ENCODE measurements at regions not wholly inside any gene's neighbourhood (a gene's known extent, or its start where the extent isn't known, plus 50 kb on each side); places are given as distances from the start of the nearest gene placed in this dataset.

DNA sequence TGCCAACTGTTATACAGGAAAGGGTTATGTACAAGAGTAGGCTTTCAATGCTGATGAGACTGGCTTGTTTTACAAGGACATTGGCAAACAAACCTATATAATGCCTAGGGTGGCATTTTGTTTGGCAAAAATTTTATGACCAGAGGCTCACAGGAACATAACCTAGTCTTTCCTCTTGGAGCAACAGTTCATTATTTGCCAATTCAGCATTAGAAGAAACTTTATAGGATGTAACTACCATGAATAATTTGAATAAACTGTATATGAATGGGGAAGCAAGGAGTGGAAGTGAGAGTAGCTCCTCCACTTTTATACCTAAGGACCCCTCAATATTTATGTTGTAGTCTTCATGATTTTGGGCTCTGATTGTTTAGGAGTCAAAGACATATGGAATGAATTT, 103.9 kb upstream of the WAC start:
- Histone ChIP-seq H2AFZ (ENCODE audit: low read depth, low read length, poor library complexity, severe bottlenecking) (no peak overlapping the region), H3K4me2 (ENCODE audit: low read length) (no peak overlapping the region), H3K9ac (ENCODE audit: low read length) (no peak overlapping the region), H3K79me2 (ENCODE audit: insufficient read depth, low read length) (no peaks in the 10 kb centered on the region), H3K9me3 (ENCODE audit: control insufficient read depth in 1 of 2, insufficient read depth in 1 of 2, low read depth in 1 of 2, low read length in 2 of 2) (no peaks in the 10 kb centered on the region), H3K27me3 (ENCODE audit: insufficient read depth, low read length) (no peaks in the 10 kb centered on the region), H3K4me3 (replicated peaks in 1 of 2; ENCODE audit: low read depth in 1 of 2, low read length in 2 of 2) (no peak overlapping the region), H3K36me3 (ENCODE audit: control insufficient read depth in 1 of 2, insufficient read depth in 2 of 2, low read length in 2 of 2) (no peaks in the 10 kb centered on the region), H3K4me1 (ENCODE audit: control insufficient read depth in 1 of 2, insufficient read depth in 2 of 2, low read length in 2 of 2) (peaks cover 0 to 7% of the 10 kb centered on the region in 2 experiments; a peak in 2 of 4 replicates), H4K20me1 (ENCODE audit: insufficient read depth) (no peaks in the 10 kb centered on the region), H3K27ac (ENCODE audit: low read depth, low read length) (no peak overlapping the region), H3K9me2 (ENCODE audit: insufficient read depth) (no peaks in the 10 kb centered on the region)
- RAD21 ChIA-PET (ENCODE audit: low non-redundant PET in 1 of 2, low total read pairs in 2 of 2, uncharacterized antibody in 2 of 2, unreplicated experiment in 2 of 2) = no interaction called here
- no peak for ATAC-seq
- POLR2A ChIA-PET = no interaction called here
- no TSS peak for BruUV-seq (replicated peaks)
- intact Hi-C loops (cut with micrococcal nuclease) = no loop called here
- no peak for DNase-seq (ENCODE audit: low read depth, low spot score)
- CTCF ChIA-PET = no interaction called here
- TF ChIP-seq, protein P1, sequence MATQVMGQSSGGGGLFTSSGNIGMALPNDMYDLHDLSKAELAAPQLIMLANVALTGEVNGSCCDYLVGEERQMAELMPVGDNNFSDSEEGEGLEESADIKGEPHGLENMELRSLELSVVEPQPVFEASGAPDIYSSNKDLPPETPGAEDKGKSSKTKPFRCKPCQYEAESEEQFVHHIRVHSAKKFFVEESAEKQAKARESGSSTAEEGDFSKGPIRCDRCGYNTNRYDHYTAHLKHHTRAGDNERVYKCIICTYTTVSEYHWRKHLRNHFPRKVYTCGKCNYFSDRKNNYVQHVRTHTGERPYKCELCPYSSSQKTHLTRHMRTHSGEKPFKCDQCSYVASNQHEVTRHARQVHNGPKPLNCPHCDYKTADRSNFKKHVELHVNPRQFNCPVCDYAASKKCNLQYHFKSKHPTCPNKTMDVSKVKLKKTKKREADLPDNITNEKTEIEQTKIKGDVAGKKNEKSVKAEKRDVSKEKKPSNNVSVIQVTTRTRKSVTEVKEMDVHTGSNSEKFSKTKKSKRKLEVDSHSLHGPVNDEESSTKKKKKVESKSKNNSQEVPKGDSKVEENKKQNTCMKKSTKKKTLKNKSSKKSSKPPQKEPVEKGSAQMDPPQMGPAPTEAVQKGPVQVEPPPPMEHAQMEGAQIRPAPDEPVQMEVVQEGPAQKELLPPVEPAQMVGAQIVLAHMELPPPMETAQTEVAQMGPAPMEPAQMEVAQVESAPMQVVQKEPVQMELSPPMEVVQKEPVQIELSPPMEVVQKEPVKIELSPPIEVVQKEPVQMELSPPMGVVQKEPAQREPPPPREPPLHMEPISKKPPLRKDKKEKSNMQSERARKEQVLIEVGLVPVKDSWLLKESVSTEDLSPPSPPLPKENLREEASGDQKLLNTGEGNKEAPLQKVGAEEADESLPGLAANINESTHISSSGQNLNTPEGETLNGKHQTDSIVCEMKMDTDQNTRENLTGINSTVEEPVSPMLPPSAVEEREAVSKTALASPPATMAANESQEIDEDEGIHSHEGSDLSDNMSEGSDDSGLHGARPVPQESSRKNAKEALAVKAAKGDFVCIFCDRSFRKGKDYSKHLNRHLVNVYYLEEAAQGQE (IDR thresholded peaks at IDR 0.05; ENCODE audit: low read depth) = no peak
- TF ChIP-seq YY1 (IDR thresholded peaks at IDR 0.05; ENCODE audit: extremely low read depth, insufficient replicate concordance, low read depth, low read length) (no peak), CEBPB (IDR thresholded peaks at IDR 0.05; ENCODE audit: low read depth) (no peak), EZH2 (IDR thresholded peaks at IDR 0.05) (no peak), EZH2phosphoT487 (IDR thresholded peaks at IDR 0.05; ENCODE audit: borderline replicate concordance) (no peak)
- TF ChIP-seq, protein P2, sequence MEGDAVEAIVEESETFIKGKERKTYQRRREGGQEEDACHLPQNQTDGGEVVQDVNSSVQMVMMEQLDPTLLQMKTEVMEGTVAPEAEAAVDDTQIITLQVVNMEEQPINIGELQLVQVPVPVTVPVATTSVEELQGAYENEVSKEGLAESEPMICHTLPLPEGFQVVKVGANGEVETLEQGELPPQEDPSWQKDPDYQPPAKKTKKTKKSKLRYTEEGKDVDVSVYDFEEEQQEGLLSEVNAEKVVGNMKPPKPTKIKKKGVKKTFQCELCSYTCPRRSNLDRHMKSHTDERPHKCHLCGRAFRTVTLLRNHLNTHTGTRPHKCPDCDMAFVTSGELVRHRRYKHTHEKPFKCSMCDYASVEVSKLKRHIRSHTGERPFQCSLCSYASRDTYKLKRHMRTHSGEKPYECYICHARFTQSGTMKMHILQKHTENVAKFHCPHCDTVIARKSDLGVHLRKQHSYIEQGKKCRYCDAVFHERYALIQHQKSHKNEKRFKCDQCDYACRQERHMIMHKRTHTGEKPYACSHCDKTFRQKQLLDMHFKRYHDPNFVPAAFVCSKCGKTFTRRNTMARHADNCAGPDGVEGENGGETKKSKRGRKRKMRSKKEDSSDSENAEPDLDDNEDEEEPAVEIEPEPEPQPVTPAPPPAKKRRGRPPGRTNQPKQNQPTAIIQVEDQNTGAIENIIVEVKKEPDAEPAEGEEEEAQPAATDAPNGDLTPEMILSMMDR (IDR thresholded peaks at IDR 0.05 in 2 of 3, conservative IDR thresholded peaks at IDR 0.05 in 1 of 3; ENCODE audit: borderline replicate concordance in 1 of 3, insufficient read depth in 1 of 3, low read depth in 2 of 3, low read length in 2 of 3) = no peak
